Fibroblast of skin of left quadriceps (primary cell): ENCODE measurements at regions not wholly inside any gene's neighbourhood (a gene's known extent, or its start where the extent isn't known, plus 50 kb on each side); places are given as distances from the start of the nearest gene placed in this dataset.

Experiments used
- DNase-seq, 2 experiments: peaks; one replicate each; pipeline ENCODE4 v3.0.0-alpha.2; 2013; ENCODE audit warnings: low read depth in 2 of 2

DNA sequence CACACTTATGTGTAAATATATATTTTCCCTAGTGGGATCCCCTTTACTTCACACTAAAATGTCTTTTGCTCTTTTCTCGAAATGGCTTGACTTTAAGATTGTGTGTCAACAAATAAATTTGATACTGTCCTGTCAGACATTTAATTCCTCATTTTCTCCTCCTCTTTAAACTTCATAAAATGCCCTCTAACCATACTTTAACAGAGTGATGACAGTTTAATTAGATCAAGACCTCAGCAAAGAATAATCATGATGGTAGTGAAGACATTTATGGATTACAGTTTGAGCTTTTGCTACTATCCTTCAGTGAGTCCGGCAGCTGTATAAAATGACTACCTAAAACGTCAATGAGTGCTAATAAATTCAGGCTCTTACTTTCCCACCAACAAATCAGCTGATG is 113.1 kb upstream of the ADGRL3 start:
- no peak for DNase-seq

DNA sequence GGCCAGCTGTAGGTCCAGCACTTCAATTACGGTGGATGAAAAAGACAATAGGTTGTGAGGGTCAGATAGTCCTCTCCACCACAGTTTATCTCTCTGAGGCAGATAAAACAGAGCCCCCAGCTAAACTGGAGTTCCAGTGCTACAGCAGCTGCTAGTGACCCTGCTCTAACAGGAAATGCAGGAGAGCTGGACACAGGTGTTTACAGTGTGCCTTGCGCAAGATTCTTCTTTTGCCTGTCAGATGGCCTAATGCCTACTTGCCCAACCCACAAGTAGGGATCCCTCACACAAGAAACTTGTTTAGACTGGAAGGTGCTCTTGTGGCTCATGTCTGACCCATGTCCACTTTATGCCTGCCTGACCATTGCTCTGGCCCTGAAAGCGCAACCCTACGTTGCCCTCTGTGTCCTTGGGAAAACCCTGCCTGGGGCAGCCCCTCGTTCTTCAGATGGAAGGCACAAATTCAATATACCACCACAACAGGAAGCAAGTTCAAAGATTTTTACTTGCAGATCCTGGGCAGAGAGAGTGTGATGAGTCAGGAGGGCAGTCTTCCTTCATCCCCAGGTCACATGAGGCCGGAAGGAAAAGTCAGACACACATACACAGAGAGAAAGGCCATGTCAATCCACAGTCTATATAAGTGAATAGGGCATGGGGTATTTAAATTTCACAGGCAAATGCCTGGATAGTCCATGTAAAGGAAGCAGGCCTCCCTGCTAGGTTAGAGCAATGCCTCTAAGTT is 105.1 kb upstream of the ADGRL3 start:
- no peak for DNase-seq

DNA sequence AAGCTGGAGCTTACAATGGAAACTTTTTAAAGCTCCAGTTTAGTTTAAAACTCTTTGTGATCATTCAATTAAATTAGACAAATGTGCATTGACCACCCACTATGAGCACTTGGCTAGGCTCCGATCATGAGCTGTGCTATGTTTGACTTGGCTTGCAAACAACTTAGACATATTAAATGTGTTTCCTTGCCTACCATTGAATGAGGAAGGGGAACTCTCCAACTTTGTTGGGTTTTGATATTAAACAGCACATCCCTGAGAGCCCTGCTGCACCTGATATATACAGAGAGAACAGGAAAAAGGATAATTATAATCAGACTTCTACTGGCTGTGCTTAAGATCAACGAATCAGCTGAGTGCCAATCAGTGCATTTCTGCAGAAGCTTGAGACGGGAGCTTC is 71.4 kb upstream of the ADGRL3 start:
- DNase-seq: no peak

DNA sequence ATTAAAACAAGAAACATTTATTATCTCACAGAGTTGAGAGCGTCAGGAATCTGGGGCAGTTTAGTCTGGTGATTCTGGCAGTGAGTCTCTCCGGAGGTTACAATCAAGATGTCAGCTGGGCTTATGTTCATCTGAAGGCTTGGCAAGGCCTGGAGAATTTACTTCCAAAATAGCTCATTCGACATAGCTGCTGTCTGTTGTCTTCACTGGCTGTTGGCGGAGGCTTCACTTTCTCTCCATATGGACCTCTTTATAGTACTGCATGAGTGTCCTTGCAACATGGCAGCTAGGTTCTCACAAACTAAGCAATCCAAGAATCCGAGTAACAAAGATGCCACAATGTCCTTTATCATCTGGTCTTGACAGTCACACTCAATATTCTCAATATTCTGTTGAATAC is 70.2 kb upstream of the ADGRL3 start:
- no peak for DNase-seq

DNA sequence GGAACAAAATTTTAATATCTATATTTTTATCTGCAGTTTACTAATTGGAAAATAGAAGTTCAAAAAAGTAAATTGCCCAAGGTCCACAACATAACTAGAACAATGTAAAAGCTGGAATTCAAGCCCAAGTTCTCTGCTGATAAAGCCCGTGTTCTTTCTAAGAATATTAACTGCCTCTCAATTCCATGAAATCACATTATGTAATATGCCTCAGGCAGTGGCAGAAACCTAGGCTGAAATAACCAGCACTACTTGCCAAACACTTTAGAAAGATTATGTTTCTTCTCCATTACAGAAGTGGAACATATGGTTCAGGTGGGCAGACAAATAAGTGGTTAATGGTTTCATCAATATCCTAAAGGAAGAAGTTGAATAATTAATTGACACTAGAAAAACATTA is 56.7 kb upstream of the ADGRL3 start:
- DNase-seq: no peak

DNA sequence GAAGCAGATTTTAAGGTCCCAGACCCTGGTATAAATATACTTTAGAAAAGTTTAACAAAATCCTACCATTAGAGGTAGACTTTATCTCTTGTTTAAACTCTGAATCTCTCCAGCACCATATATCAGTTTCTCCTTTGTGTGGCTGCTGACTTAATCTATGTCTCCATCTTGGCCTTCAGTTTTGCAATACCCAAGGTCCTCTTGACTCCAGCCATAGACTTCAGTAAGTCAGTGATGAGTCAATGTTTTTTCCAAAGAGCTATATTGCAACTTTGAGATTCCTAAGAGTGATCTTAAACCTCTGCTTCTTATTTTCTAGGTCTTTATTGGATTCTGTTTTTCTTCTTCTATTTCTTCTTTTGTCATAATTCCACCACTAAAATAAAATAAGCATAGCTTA is 50.8 kb upstream of the ADGRL3 start:
- DNase-seq: no peak
